GM12801 (cell line): ENCODE measurements at regions not wholly inside any gene's neighbourhood (a gene's known extent, or its start where the extent isn't known, plus 50 kb on each side); places are given as distances from the start of the nearest gene placed in this dataset.

ENCODE experiments used
- TF ChIP-seq, protein P1 (sequence below): IDR thresholded peaks from one replicate; pipeline ENCODE4 v1.5.1; 2011; ENCODE audit warnings: control low read depth; ENCODE audit not compliant: insufficient read length; ENCODE audit errors: extremely low read depth

DNA sequence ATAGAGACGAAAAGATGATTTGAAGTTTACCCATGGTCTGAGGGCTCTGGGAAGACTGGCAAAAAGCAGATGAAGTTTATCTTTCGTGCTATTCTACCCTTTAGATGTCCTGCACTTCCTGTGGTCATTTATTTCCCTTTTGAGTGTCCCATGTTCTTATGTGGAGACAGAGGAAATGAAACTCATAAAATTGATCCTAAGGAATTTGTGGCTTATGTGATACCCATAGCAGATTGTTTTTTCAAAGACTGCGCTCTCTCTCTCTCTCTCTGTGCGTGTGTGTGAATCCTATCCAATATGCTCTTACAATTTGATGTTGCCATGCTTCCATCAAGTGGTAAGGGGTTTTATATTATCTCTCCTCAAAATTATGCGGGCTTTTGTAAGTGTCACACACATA lies 607.5 kb upstream of the DPPA4 start:
- TF ChIP-seq, protein P1, sequence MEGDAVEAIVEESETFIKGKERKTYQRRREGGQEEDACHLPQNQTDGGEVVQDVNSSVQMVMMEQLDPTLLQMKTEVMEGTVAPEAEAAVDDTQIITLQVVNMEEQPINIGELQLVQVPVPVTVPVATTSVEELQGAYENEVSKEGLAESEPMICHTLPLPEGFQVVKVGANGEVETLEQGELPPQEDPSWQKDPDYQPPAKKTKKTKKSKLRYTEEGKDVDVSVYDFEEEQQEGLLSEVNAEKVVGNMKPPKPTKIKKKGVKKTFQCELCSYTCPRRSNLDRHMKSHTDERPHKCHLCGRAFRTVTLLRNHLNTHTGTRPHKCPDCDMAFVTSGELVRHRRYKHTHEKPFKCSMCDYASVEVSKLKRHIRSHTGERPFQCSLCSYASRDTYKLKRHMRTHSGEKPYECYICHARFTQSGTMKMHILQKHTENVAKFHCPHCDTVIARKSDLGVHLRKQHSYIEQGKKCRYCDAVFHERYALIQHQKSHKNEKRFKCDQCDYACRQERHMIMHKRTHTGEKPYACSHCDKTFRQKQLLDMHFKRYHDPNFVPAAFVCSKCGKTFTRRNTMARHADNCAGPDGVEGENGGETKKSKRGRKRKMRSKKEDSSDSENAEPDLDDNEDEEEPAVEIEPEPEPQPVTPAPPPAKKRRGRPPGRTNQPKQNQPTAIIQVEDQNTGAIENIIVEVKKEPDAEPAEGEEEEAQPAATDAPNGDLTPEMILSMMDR = no peak

DNA sequence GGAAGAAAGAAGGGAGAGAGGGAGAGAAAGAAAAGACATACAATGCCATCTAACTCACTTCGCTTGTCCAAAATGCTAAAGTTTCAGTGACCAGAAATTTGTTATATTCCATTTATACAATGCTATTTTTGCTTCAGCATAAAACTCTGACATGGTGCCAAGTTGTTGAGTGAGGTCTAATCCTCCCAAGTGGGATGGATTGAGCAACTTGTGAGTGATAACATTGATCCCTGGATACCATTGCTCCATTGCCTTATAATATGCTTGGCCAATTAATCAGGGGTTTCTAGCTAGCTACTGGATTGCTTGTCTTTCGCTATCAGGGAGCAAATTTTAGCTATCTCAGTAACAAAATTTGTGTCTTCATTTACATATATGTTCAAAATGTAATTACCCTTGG lies 615.6 kb upstream of the DPPA4 start:
- TF ChIP-seq, protein P1 = no peak

DNA sequence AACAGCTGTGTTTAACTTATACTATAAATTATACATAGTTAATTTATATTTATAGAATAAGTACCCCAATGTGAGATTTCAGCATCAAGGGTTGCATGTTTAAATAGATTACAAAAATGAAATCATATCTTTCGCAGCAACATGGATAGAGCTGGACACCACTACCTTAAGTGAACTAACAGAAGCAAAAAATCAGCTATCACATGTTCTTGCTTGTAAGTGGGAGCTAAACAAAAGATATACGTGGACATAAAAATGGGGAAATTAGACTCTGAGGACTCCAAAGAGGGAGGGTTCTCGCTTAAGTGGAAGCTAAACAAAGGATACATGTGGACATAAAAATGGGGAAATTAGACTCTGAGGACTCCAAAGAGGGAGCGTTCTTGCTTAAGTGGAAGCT lies 626.5 kb upstream of the DPPA4 start:
- TF ChIP-seq, protein P1 = no peak

DNA sequence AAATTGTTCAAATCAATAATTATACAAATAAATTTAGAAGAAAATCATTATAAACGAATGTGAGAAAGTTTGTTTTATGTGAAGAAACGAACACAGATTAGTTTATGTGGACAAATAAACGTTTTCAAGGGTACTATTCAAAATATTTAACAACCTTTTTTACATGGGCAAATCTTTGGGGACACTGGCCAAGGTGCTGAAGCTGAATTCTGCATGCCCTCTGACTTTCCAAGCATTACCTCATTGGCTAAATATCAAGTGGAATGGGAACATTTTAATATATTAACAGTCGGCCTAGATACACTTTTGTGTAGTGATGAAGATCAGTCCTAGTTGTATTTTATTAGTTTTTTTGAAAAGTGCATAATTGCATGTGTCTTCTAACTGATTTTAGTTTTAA lies 636.4 kb upstream of the DPPA4 start:
- TF ChIP-seq, protein P1 = no peak

DNA sequence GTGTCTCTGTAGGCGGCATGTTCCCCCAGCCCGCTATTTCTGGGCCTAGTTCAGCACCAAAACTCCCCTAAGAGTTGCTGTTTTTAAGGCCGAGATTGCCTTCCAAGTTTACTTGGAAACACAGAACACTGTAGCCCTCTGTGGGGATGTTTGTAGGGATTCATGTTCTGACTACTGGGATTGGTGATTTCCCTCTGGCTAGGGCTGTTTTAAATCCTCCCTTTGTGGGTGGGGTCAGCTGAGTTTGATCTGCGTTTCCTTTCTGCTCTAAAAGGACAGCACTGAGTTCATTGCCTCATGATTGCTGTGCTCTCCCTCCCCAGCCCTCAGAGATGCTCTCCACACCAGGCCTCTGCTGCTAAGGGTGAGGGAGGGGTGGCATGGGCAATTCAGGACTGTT lies 640.6 kb upstream of the DPPA4 start:
- TF ChIP-seq, protein P1 = no peak

DNA sequence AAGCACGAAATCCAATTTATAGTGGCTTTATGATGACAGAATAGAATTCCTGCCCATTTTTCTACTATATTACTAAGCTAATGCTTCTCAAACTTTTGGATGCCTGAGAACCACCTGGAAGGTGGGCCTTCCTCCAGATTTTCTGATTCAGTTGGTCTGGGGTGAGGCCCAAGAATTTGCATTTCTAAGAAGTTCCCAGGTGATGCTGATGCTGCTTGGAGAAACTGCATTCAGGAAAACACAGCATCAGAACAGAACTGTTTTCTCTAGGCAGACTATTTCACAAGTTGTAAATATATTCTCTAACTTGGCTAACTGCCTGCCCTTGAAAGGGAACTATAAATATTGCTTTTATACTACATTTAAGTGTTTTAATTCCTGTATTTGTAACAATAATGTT lies 644.9 kb upstream of the DPPA4 start:
- TF ChIP-seq, protein P1 = no peak

DNA sequence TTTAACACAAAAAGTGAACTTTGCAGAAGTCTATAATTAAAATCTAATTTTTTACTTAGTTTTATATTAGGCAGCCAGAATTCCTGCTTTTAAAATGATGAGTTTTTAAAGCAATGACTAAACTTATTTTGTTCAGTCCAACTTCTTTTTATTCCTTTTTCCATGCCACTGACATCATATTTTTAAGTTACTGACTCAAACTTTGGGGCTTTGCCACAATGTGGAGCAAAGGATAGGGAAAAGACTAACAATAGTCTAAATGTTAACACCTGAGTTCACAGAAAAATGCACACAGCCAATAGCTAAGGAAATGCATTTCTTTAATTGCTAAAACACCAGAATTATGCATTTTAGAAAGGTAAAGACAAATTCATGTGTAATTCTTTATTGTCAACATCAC lies 647.6 kb upstream of the DPPA4 start:
- TF ChIP-seq, protein P1 = no peak
